K562 (cell line): ENCODE measurements at regions not wholly inside any gene's neighbourhood (a gene's known extent, or its start where the extent isn't known, plus 50 kb on each side); places are given as distances from the start of the nearest gene placed in this dataset.

Source experiments
- ATAC-seq: fragments of 200-7000 bp; cut with Tn5 transposase; 3 replicates; pipeline ENCODE4 v1.9.1; 2020; ENCODE audit warnings: moderate library complexity
- BruUV-seq: library from RNA; stranded (reverse); fragments of 400-500 nt; replicated peaks from 2 replicates; lab custom pipeline; 2021; lab: Mats Ljungman, UMichigan
- CTCF ChIA-PET: fragments of 300-600 bp; formaldehyde crosslinking; extraction: SDS; loops from one replicate; lab custom pipeline; 2021; ENCODE audit warnings: low intra/inter-chr PET ratio; lab: Yijun Ruan, JAX
- POLR2A ChIA-PET: fragments of 300-600, 350-650 bp; sonication (Branson Sonifier 250); formaldehyde crosslinking; extraction: SDS; loops from one replicate; lab custom pipeline; 2021; ENCODE audit warnings: antibody characterized with exemption, inconsistent platforms; lab: Yijun Ruan, JAX
- DNase-seq, 4 experiments: peaks; one replicate each; pipeline versions ENCODE4 v3.0.0 to v3.0.0-alpha.2; 2011 to 2018; ENCODE audit warnings: low spot score in 3 of 4, mixed read lengths in 3 of 4; ENCODE audit errors: extremely low read depth in 1 of 4
- FAIRE-seq: peaks from 2 replicates; lab custom pipeline; 2011; peaks lifted over from hg19 to GRCh38; lab: Jason Lieb, UNC
- H2AFZ ChIP-seq: 2 replicates; pipeline ENCODE4 v1.6.0; 2011; ENCODE audit warnings: low read depth, low read length, control low read depth, inconsistent platforms
- H3K27ac ChIP-seq: fragments of 200-600 bp; 3 replicates; pipeline ENCODE4 v1.8.0; 2011; ENCODE audit warnings: low read depth, mild to moderate bottlenecking, control low read depth, inconsistent platforms, low read length, moderate library complexity, mixed read lengths; ENCODE audit errors: extremely low read depth
- H3K27me3 ChIP-seq, 2 experiments: fragments of 300-600 bp in 1 of 2; 2 replicates in 1 of 2; 3 replicates in 1 of 2; pipeline versions ENCODE4 v1.6.0 to v1.8.0; 2011; ENCODE audit warnings: inconsistent platforms in 2 of 2, low read length in 2 of 2, mild to moderate bottlenecking in 1 of 2, mixed read lengths in 1 of 2, moderate library complexity in 1 of 2; ENCODE audit not compliant: control insufficient read depth in 2 of 2, insufficient read depth in 2 of 2
- H3K36me3 ChIP-seq: fragments of 300-600 bp; 3 replicates; pipeline ENCODE4 v1.8.0; 2011; ENCODE audit warnings: mild to moderate bottlenecking, low read length, inconsistent platforms; ENCODE audit not compliant: control insufficient read depth, insufficient read depth
- H3K4me1 ChIP-seq, 2 experiments: fragments of 200-600 bp in 1 of 2; replicated peaks in 1 of 2; 2 replicates in 1 of 2; 3 replicates in 1 of 2; pipeline versions ENCODE4 v1.5.1 to v1.8.0; 2011; ENCODE audit warnings: inconsistent platforms in 2 of 2, low read length in 2 of 2, mild to moderate bottlenecking in 1 of 2, mixed read lengths in 1 of 2, moderate library complexity in 1 of 2; ENCODE audit not compliant: control insufficient read depth in 2 of 2, insufficient read depth in 2 of 2
- H3K4me2 ChIP-seq: 2 replicates; pipeline ENCODE4 v1.6.1; 2011; ENCODE audit warnings: low read length, control low read depth, inconsistent platforms, mixed read lengths; ENCODE audit not compliant: insufficient read depth
- H3K4me3 ChIP-seq: fragments of 200-600 bp; sonication (generic), shearing (Covaris generic); 2 replicates; pipeline ENCODE4 v1.5.1; 2016; ENCODE audit warnings: control low read depth, inconsistent platforms
- H3K79me2 ChIP-seq: fragments of 200-600 bp; 3 replicates; pipeline ENCODE4 v1.8.0; 2011; ENCODE audit warnings: low read length, inconsistent platforms; ENCODE audit not compliant: control insufficient read depth, insufficient read depth
- H3K9ac ChIP-seq, 2 experiments: 2 replicates each; pipeline versions ENCODE4 v1.6.0 to v1.6.1; 2011; ENCODE audit warnings: low read depth in 2 of 2, low read length in 2 of 2, control low read depth in 1 of 2, inconsistent platforms in 1 of 2, mild to moderate bottlenecking in 1 of 2, mixed read lengths in 1 of 2; ENCODE audit not compliant: insufficient read depth in 1 of 2
- H3K9me1 ChIP-seq: one replicate; pipeline ENCODE4 v1.6.0; 2011; ENCODE audit warnings: inconsistent platforms, mild to moderate bottlenecking, low read length, moderate library complexity; ENCODE audit not compliant: control insufficient read depth, insufficient read depth
- H3K9me3 ChIP-seq: replicated peaks from 2 replicates; pipeline ENCODE4 v1.5.1; 2011; ENCODE audit warnings: low read depth, low read length, inconsistent platforms; ENCODE audit not compliant: control insufficient read depth, insufficient read depth
- H4K20me1 ChIP-seq: replicated peaks from 2 replicates; pipeline ENCODE4 v1.6.1; 2011; ENCODE audit warnings: low read length, inconsistent platforms, mixed read lengths; ENCODE audit not compliant: control insufficient read depth, insufficient read depth
- COPS2 ChIP-seq: fragments of 450-650 bp; conservative IDR thresholded peaks from 2 replicates; pipeline ENCODE4 v1.6.1; 2016; ENCODE audit warnings: mild to moderate bottlenecking, moderate library complexity
- DPF2 ChIP-seq: fragments of 450-650 bp; IDR thresholded peaks from 2 replicates; pipeline ENCODE4 v1.6.1; 2016
- HLTF ChIP-seq: fragments of 450-650 bp; IDR thresholded peaks from 2 replicates; pipeline ENCODE4 v1.6.1; 2016
- LEF1 ChIP-seq: fragments of 450-650 bp; IDR thresholded peaks from 2 replicates; pipeline ENCODE4 v1.6.1; 2016; ENCODE audit warnings: mild to moderate bottlenecking
- MIER1 ChIP-seq: fragments of 450-650 bp; IDR thresholded peaks from 2 replicates; pipeline ENCODE4 v1.6.1; 2016; ENCODE audit warnings: antibody characterized with exemption, mild to moderate bottlenecking, low read depth
- PHF20 ChIP-seq: fragments of 450-650 bp; IDR thresholded peaks from 2 replicates; pipeline ENCODE4 v1.6.1; 2018; ENCODE audit not compliant: partially characterized antibody
- PPARD ChIP-seq: fragments of 250-450 bp; sonication (Bioruptor Pico); IDR thresholded peaks from 2 replicates; pipeline ENCODE4 v1.8.0; 2022; ENCODE audit warnings: inconsistent platforms, mild to moderate bottlenecking, moderate library complexity
- PRMT5 ChIP-seq: sonication (generic); formaldehyde crosslinking; IDR thresholded peaks from 2 replicates; pipeline ENCODE4 v1.5.0; 2020; ENCODE audit warnings: missing genetic modification reagents
- SMARCA5 ChIP-seq: fragments of 450-650 bp; IDR thresholded peaks from 2 replicates; pipeline ENCODE4 v1.6.1; 2016
- XRCC4 ChIP-seq: IDR thresholded peaks from one replicate; pipeline ENCODE4 v1.6.1; 2011; ENCODE audit not compliant: insufficient read depth, insufficient read length; ENCODE audit errors: extremely low read depth
- ZNF354B ChIP-seq: fragments of 250-450 bp; sonication (Bioruptor Pico); IDR thresholded peaks from 2 replicates; pipeline ENCODE4 v1.4.0; 2020
- ZSCAN29 ChIP-seq: fragments of 450-650 bp; IDR thresholded peaks from 2 replicates; pipeline ENCODE4 v1.6.1; 2017
- WGBS: fragments of 100-300 bp; shearing (Covaris generic); methylation state at CpG from one replicate; pipeline ENCODE4 v1.1.6; 2016; ENCODE audit warnings: low coverage, mixed read lengths; ENCODE audit not compliant: insufficient coverage; ENCODE audit errors: missing lambda C conversion rate; 5-methylcytosine and 5-hydroxymethylcytosine counted together
- in situ Hi-C: fragments of 300-500 bp; cut with MboI; formaldehyde crosslinking; loops from 4 replicates; pipeline ENCODE4 v1.15.0; 2018; ENCODE audit warnings: inconsistent platforms, mixed read lengths
- intact Hi-C: fragments of 100-400 bp; cut with micrococcal nuclease; formaldehyde crosslinking; loops from 2 replicates; pipeline ENCODE4 v1.14.2; 2022
- TF ChIP-seq, protein P1 (sequence below): fragments of 450-650 bp; formaldehyde crosslinking; IDR thresholded peaks from 2 replicates; pipeline ENCODE4 v1.4.0; 2020; ENCODE audit warnings: mild to moderate bottlenecking, mixed read lengths

DNA sequence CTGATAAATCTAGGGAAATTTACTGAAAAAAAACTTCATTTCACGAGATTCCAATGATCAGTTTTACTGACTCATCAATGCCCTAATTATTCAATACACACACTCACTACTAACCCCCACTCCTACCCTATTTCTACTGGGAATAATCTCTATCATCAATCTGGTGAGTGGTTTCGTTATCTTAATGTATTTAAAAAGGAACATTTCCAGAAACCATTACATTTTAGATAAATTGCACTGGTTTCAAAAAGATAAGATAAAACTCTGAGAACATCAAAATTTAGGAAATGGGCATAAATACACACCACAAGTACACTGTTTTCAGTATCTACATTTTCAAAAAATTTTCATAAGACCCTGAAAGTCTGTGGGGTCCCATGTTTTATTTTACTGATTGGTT, 471.4 kb upstream of the PKDCC start:
- Histone ChIP-seq H2AFZ (no peak overlapping the region), H3K9me1 (no peaks in the 10 kb centered on the region), H3K4me3 (no peak overlapping the region), H3K4me2 (no peak overlapping the region), H3K79me2 (no peaks in the 10 kb centered on the region), H3K36me3 (no peaks in the 10 kb centered on the region), H3K9ac (no peak overlapping the region), H4K20me1 (no peaks in the 10 kb centered on the region), H3K4me1 (no peaks in the 10 kb centered on the region), H3K9me3 (no peaks in the 10 kb centered on the region), H3K27ac (no peak overlapping the region), H3K27me3 (no peaks in the 10 kb centered on the region)
- POLR2A ChIA-PET, result no interaction called here
- FAIRE-seq (no peak), DNase-seq (no peak), ATAC-seq (no peak)
- CTCF ChIA-PET, result no interaction called here
- BruUV-seq, result no TSS peak
- TF ChIP-seq PPARD (CRISPR knock-in tag) (no peak), ZNF354B (CRISPR knock-in tag) (no peak), LEF1 (no peak), ZSCAN29 (no peak), MIER1 (no peak), SMARCA5 (no peak), HLTF (no peak), XRCC4 (no peak), COPS2 (no peak), DPF2 (no peak), PRMT5 (no peak), PHF20 (no peak)
- TF ChIP-seq, protein P1, sequence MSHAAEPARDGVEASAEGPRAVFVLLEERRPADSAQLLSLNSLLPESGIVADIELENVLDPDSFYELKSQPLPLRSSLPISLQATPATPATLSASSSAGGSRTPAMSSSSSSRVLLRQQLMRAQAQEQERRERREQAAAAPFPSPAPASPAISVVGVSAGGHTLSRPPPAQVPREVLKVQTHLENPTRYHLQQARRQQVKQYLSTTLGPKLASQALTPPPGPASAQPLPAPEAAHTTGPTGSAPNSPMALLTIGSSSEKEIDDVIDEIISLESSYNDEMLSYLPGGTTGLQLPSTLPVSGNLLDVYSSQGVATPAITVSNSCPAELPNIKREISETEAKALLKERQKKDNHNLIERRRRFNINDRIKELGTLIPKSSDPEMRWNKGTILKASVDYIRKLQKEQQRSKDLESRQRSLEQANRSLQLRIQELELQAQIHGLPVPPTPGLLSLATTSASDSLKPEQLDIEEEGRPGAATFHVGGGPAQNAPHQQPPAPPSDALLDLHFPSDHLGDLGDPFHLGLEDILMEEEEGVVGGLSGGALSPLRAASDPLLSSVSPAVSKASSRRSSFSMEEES (CRISPR knock-in tag), result no peak
- 0% methylated on average over 2 of the region's 2 CpGs for WGBS
- in situ Hi-C loops (no loop called here), intact Hi-C loops (no loop called here)
